WTC11 (cell line): ENCODE measurements at regions not wholly inside any gene's neighbourhood (a gene's known extent, or its start where the extent isn't known, plus 50 kb on each side); places are given as distances from the start of the nearest gene placed in this dataset.

Source experiments
- ATF2 ChIP-seq: sonication (generic); formaldehyde crosslinking; IDR thresholded peaks from 2 replicates; pipeline ENCODE4 v1.8.1; 2022; ENCODE audit warnings: low read depth, missing genetic modification reagents, borderline replicate concordance
- ATF6 ChIP-seq: sonication (generic); formaldehyde crosslinking; IDR thresholded peaks from 2 replicates; pipeline ENCODE4 v1.8.1; 2023; ENCODE audit warnings: mild to moderate bottlenecking, missing genetic modification reagents
- CREB1 ChIP-seq: sonication (generic); formaldehyde crosslinking; IDR thresholded peaks from 2 replicates; pipeline ENCODE4 v1.8.0; 2023; ENCODE audit warnings: mild to moderate bottlenecking, missing genetic modification reagents
- CTCF ChIP-seq: fragments of 200-600 bp; IDR thresholded peaks from 2 replicates; pipeline ENCODE4 v1.8.0; 2022; ENCODE audit warnings: antibody characterized with exemption
- GABPB1 ChIP-seq: sonication (generic); formaldehyde crosslinking; IDR thresholded peaks from 2 replicates; pipeline ENCODE4 v1.8.1; 2023; ENCODE audit warnings: mild to moderate bottlenecking, missing genetic modification reagents
- GTF2I ChIP-seq: fragments of 250-450 bp; sonication (Bioruptor Pico); conservative IDR thresholded peaks from 2 replicates; pipeline ENCODE4 v1.4.0; 2021; ENCODE audit warnings: mild to moderate bottlenecking
- HMGA2 ChIP-seq: fragments of 250-450 bp; sonication (Bioruptor Pico); IDR thresholded peaks from 2 replicates; pipeline ENCODE4 v1.4.0; 2021; ENCODE audit warnings: mild to moderate bottlenecking, moderate library complexity
- JAZF1 ChIP-seq: fragments of 250-450 bp; sonication (Bioruptor Pico); IDR thresholded peaks from 2 replicates; pipeline ENCODE4 v1.9.0; 2021; ENCODE audit warnings: moderate library complexity, mild to moderate bottlenecking, inconsistent platforms
- RORB ChIP-seq: fragments of 250-450 bp; sonication (Bioruptor Pico); IDR thresholded peaks from 2 replicates; pipeline ENCODE4 v1.9.0; 2021; ENCODE audit warnings: mild to moderate bottlenecking
- SMAD3 ChIP-seq: sonication (generic); formaldehyde crosslinking; IDR thresholded peaks from 2 replicates; pipeline ENCODE4 v1.8.0; 2022; ENCODE audit warnings: missing genetic modification reagents, mild to moderate bottlenecking, borderline replicate concordance
- SP1 ChIP-seq: sonication (generic); formaldehyde crosslinking; conservative IDR thresholded peaks from 2 replicates; pipeline ENCODE4 v1.8.1; 2022; ENCODE audit warnings: missing genetic modification reagents
- TEAD4 ChIP-seq: sonication (generic); formaldehyde crosslinking; IDR thresholded peaks from 2 replicates; pipeline ENCODE4 v1.8.0; 2022; ENCODE audit warnings: mild to moderate bottlenecking, missing genetic modification reagents
- ZNF232 ChIP-seq: sonication (generic); formaldehyde crosslinking; IDR thresholded peaks from 2 replicates; pipeline ENCODE4 v1.8.0; 2022; ENCODE audit warnings: mild to moderate bottlenecking, missing genetic modification reagents

GRCh38 chr6:40325791-40326190, 261.4 kb downstream of the LRFN2 start:
- TF ChIP-seq ATF6 (CRISPR knock-in tag) (no peak), GABPB1 (CRISPR knock-in tag) (no peak), CTCF (no peak), CREB1 (CRISPR knock-in tag) (no peak), RORB (no peak), ZNF232 (CRISPR knock-in tag) (no peak), SP1 (CRISPR knock-in tag) (no peak), HMGA2 (CRISPR knock-in tag) (no peak), TEAD4 (CRISPR knock-in tag) (no peak), SMAD3 (CRISPR knock-in tag) (no peak), JAZF1 (CRISPR knock-in tag) (no peak), ATF2 (no peak), GTF2I (CRISPR knock-in tag) (no peak)
